HepG2 (cell line): ENCODE measurements at regions not wholly inside any gene's neighbourhood (a gene's known extent, or its start where the extent isn't known, plus 50 kb on each side); places are given as distances from the start of the nearest gene placed in this dataset.

Source experiments
- ATAC-seq: fragments of 200-7000 bp; cut with Tn5 transposase; 3 replicates; pipeline ENCODE4 v1.9.1; 2020; ENCODE audit warnings: mild to moderate bottlenecking, moderate library complexity
- BruUV-seq: library from RNA; stranded (reverse); fragments of 400-500 nt; replicated peaks from 2 replicates; lab custom pipeline; 2021; lab: Mats Ljungman, UMichigan
- CTCF ChIA-PET: fragments of 300-600 bp; formaldehyde crosslinking; extraction: SDS; loops from one replicate; lab custom pipeline; 2021; ENCODE audit warnings: low total read pairs, inconsistent platforms, low intra/inter-chr PET ratio; lab: Yijun Ruan, JAX
- POLR2A ChIA-PET: fragments of 350-600 bp; sonication (Branson Sonifier 250); formaldehyde crosslinking; loops from one replicate; lab custom pipeline; 2020; ENCODE audit warnings: antibody characterized with exemption, inconsistent platforms; lab: Yijun Ruan, JAX
- DNase-seq: peaks from one replicate; pipeline ENCODE4 v3.0.0-alpha.2; 2015; ENCODE audit warnings: low spot score
- FAIRE-seq: peaks from 3 replicates; lab custom pipeline; 2011; peaks lifted over from hg19 to GRCh38; lab: Jason Lieb, UNC
- H2AFZ ChIP-seq: one replicate; pipeline ENCODE4 v1.6.1; 2011; ENCODE audit warnings: low read length, inconsistent platforms
- H3K27ac ChIP-seq: fragments of 300-600 bp; 3 replicates; pipeline ENCODE4 v1.8.0; 2011; ENCODE audit warnings: mixed run types, mild to moderate bottlenecking, mixed read lengths, low read length, inconsistent platforms; ENCODE audit not compliant: insufficient read depth; ENCODE audit errors: extremely low read length
- H3K27me3 ChIP-seq, 2 experiments: fragments of 200-600 bp in 1 of 2; 2 replicates in 1 of 2; 3 replicates in 1 of 2; pipeline versions ENCODE4 v1.6.0 to v1.8.0; 2011; ENCODE audit warnings: low read length in 2 of 2, mild to moderate bottlenecking in 2 of 2, moderate library complexity in 2 of 2, inconsistent platforms in 1 of 2; ENCODE audit not compliant: insufficient read depth in 2 of 2, control insufficient read depth in 1 of 2
- H3K36me3 ChIP-seq, 2 experiments: fragments of 200-600 bp in 1 of 2; replicated peaks in 1 of 2; 2 replicates in 1 of 2; 3 replicates in 1 of 2; pipeline versions ENCODE4 v1.5.1 to v1.8.0; 2011; ENCODE audit warnings: low read length in 2 of 2, inconsistent platforms in 1 of 2; ENCODE audit not compliant: insufficient read depth in 2 of 2, control insufficient read depth in 1 of 2
- H3K4me1 ChIP-seq: 2 replicates; pipeline ENCODE4 v1.5.1; 2012; ENCODE audit warnings: low read length, inconsistent platforms; ENCODE audit not compliant: insufficient read depth
- H3K4me2 ChIP-seq: 2 replicates; pipeline ENCODE4 v1.6.0; 2011; ENCODE audit warnings: low read depth, low read length, inconsistent platforms
- H3K4me3 ChIP-seq, 3 experiments: fragments of 200-600 bp in 1 of 3; sonication (generic), shearing (Covaris generic) in 1 of 3; replicated peaks in 1 of 3; 2 replicates each; pipeline ENCODE4 v1.5.1; 2011 to 2016; ENCODE audit warnings: low read length in 3 of 3, inconsistent platforms in 2 of 3, low read depth in 2 of 3, mild to moderate bottlenecking in 2 of 3, control low read depth in 1 of 3, mixed read lengths in 1 of 3; ENCODE audit not compliant: insufficient read depth in 1 of 3
- H3K79me2 ChIP-seq: one replicate; pipeline ENCODE4 v1.6.1; 2011; ENCODE audit warnings: low read length, inconsistent platforms; ENCODE audit not compliant: insufficient read depth
- H3K9ac ChIP-seq: 2 replicates; pipeline ENCODE4 v1.6.0; 2011; ENCODE audit warnings: mild to moderate bottlenecking, low read depth, low read length, inconsistent platforms; ENCODE audit not compliant: insufficient read depth
- H3K9me3 ChIP-seq: 2 replicates; pipeline ENCODE4 v1.5.1; 2012; ENCODE audit warnings: mild to moderate bottlenecking, low read length
- H4K20me1 ChIP-seq: 2 replicates; pipeline ENCODE4 v1.6.0; 2011; ENCODE audit warnings: inconsistent platforms, mild to moderate bottlenecking, low read length, moderate library complexity; ENCODE audit not compliant: insufficient read depth
- DNMT3B ChIP-seq: conservative IDR thresholded peaks from 2 replicates; pipeline ENCODE4 v1.6.1; 2016; ENCODE audit warnings: missing biosample characterization, control low read depth
- FOXP4 ChIP-seq: sonication (generic); formaldehyde crosslinking; IDR thresholded peaks from 2 replicates; pipeline ENCODE4 v1.4.0; 2020; ENCODE audit warnings: missing genetic modification reagents
- GLI4 ChIP-seq: sonication (generic); formaldehyde crosslinking; IDR thresholded peaks from 2 replicates; pipeline ENCODE4 v1.5.1; 2020; ENCODE audit warnings: missing genetic modification reagents, mild to moderate bottlenecking, moderate library complexity, borderline replicate concordance
- HNRNPL ChIP-seq: fragments of 200-400 bp; formaldehyde crosslinking; IDR thresholded peaks from 2 replicates; pipeline ENCODE4 v1.6.1; 2017; ENCODE audit warnings: mild to moderate bottlenecking, low read depth, low read length
- MIXL1 ChIP-seq: IDR thresholded peaks from 2 replicates; pipeline ENCODE4 v1.6.1; 2016
- RBAK ChIP-seq: sonication (generic); formaldehyde crosslinking; IDR thresholded peaks from 2 replicates; pipeline ENCODE4 v1.5.1; 2020; ENCODE audit warnings: mild to moderate bottlenecking, missing genetic modification reagents
- SALL1 ChIP-seq: sonication (generic); formaldehyde crosslinking; IDR thresholded peaks from 2 replicates; pipeline ENCODE4 v1.8.0; 2022; ENCODE audit warnings: mild to moderate bottlenecking, missing genetic modification reagents
- SRY ChIP-seq: sonication (generic); formaldehyde crosslinking; IDR thresholded peaks from 2 replicates; pipeline ENCODE4 v1.8.0; 2022; ENCODE audit warnings: mild to moderate bottlenecking, missing genetic modification reagents
- SUZ12 ChIP-seq: fragments of 150-350 bp; IDR thresholded peaks from 2 replicates; pipeline ENCODE4 v1.6.1; 2014; ENCODE audit warnings: low read depth, low read length
- TFDP1 ChIP-seq: IDR thresholded peaks from 2 replicates; pipeline ENCODE4 v1.6.1; 2016; ENCODE audit warnings: missing compliant biosample characterization, missing genetic modification reagents, borderline replicate concordance
- XRCC5 ChIP-seq: fragments of 200-400 bp; formaldehyde crosslinking; optimal IDR thresholded peaks from 2 replicates; pipeline ENCODE3; 2017; ENCODE audit warnings: mild to moderate bottlenecking, low read length
- ZNF124 ChIP-seq: sonication (generic); formaldehyde crosslinking; IDR thresholded peaks from 2 replicates; pipeline ENCODE4 v1.4.0; 2020; ENCODE audit warnings: missing genetic modification reagents
- ZNF451 ChIP-seq: sonication (generic); formaldehyde crosslinking; IDR thresholded peaks from 2 replicates; pipeline ENCODE4 v1.5.0; 2020; ENCODE audit warnings: mild to moderate bottlenecking, missing genetic modification reagents
- ZNF672 ChIP-seq: sonication (generic); formaldehyde crosslinking; IDR thresholded peaks from 2 replicates; pipeline ENCODE4 v1.8.1; 2022; ENCODE audit warnings: missing genetic modification reagents
- ZNF782 ChIP-seq: sonication (generic); formaldehyde crosslinking; IDR thresholded peaks from 2 replicates; pipeline ENCODE4 v1.4.0; 2020; ENCODE audit warnings: missing genetic modification reagents, mild to moderate bottlenecking, borderline replicate concordance
- WGBS: methylation state at CpG from one replicate; pipeline ENCODE4 v1.1.6; 2017; ENCODE audit warnings: low lambda C conversion rate; 5-methylcytosine and 5-hydroxymethylcytosine counted together
- in situ Hi-C: cut with HindIII; loops from 2 replicates; pipeline ENCODE4 v1.10.0; 2017; ENCODE audit warnings: low pct_unique_long_range_greater_than_20kb; ENCODE audit not compliant: extremely low pct_ligation_motif_present
- intact Hi-C: fragments of 100-400 bp; cut with micrococcal nuclease; formaldehyde crosslinking; loops from one replicate; pipeline ENCODE4 v1.10.0; 2022; ENCODE audit not compliant: unreplicated experiment
- TF ChIP-seq, protein P1 (sequence below): sonication (generic); formaldehyde crosslinking; IDR thresholded peaks from 2 replicates; pipeline ENCODE4 v1.9.0; 2022; ENCODE audit warnings: low read depth, missing genetic modification reagents
- TF ChIP-seq, protein P2 (sequence below): fragments of 450-650 bp; IDR thresholded peaks from 2 replicates; pipeline ENCODE4 v1.6.1; 2017

- in situ Hi-C loops (no loop called here), intact Hi-C loops (no loop called here)
- Histone ChIP-seq H3K9ac (no peak overlapping the region), H3K27me3 (peaks cover 0 to 4% of the 10 kb centered on the region in 2 experiments; a peak in 2 of 5 replicates), H3K4me1 (no peaks in the 10 kb centered on the region), H3K36me3 (no peaks in the 10 kb centered on the region), H3K27ac (no peak overlapping the region), H2AFZ (no peak overlapping the region), H3K4me3 (no peak overlapping the region), H3K9me3 (no peaks in the 10 kb centered on the region), H3K4me2 (no peak overlapping the region), H3K79me2 (no peaks in the 10 kb centered on the region), H4K20me1 (no peaks in the 10 kb centered on the region)
- BruUV-seq = no TSS peak
- ATAC-seq (no peak), FAIRE-seq (no peak), DNase-seq (no peak)
- CTCF ChIA-PET = no interaction called here
- 3% methylated on average over 3 of the region's 3 CpGs for WGBS
- TF ChIP-seq ZNF451 (CRISPR knock-in tag) (no peak), ZNF672 (CRISPR knock-in tag) (no peak), SALL1 (CRISPR knock-in tag) (no peak), FOXP4 (no peak), HNRNPL (no peak), ZNF782 (CRISPR knock-in tag) (no peak), XRCC5 (no peak), RBAK (CRISPR knock-in tag) (no peak), DNMT3B (CRISPR knock-in tag) (no peak), SRY (CRISPR knock-in tag) (no peak), MIXL1 (CRISPR knock-in tag) (no peak), GLI4 (CRISPR knock-in tag) (no peak), SUZ12 (no peak), ZNF124 (CRISPR knock-in tag) (no peak), TFDP1 (CRISPR knock-in tag) (no peak)
- TF ChIP-seq, protein P1, sequence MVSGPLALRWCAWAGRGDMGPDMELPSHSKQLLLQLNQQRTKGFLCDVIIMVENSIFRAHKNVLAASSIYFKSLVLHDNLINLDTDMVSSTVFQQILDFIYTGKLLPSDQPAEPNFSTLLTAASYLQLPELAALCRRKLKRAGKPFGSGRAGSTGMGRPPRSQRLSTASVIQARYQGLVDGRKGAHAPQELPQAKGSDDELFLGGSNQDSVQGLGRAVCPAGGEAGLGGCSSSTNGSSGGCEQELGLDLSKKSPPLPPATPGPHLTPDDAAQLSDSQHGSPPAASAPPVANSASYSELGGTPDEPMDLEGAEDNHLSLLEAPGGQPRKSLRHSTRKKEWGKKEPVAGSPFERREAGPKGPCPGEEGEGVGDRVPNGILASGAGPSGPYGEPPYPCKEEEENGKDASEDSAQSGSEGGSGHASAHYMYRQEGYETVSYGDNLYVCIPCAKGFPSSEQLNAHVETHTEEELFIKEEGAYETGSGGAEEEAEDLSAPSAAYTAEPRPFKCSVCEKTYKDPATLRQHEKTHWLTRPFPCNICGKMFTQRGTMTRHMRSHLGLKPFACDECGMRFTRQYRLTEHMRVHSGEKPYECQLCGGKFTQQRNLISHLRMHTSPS (CRISPR knock-in tag) = no peak
- TF ChIP-seq, protein P2, sequence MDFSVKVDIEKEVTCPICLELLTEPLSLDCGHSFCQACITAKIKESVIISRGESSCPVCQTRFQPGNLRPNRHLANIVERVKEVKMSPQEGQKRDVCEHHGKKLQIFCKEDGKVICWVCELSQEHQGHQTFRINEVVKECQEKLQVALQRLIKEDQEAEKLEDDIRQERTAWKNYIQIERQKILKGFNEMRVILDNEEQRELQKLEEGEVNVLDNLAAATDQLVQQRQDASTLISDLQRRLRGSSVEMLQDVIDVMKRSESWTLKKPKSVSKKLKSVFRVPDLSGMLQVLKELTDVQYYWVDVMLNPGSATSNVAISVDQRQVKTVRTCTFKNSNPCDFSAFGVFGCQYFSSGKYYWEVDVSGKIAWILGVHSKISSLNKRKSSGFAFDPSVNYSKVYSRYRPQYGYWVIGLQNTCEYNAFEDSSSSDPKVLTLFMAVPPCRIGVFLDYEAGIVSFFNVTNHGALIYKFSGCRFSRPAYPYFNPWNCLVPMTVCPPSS = no peak
- POLR2A ChIA-PET = no interaction called here
Measured at GRCh38 chr2:12183032-12183645, 436.7 kb downstream of the LPIN1 start.
